H1 (cell line): ENCODE measurements at regions not wholly inside any gene's neighbourhood (a gene's known extent, or its start where the extent isn't known, plus 50 kb on each side); places are given as distances from the start of the nearest gene placed in this dataset.

Experiments
- ATF2 ChIP-seq: IDR thresholded peaks from 2 replicates; pipeline ENCODE4 v1.6.1; 2012; ENCODE audit warnings: low read length, inconsistent platforms
- CBX8 ChIP-seq: fragments of 300-800, 300-1000 bp; sonication (generic); IDR thresholded peaks from 2 replicates; pipeline ENCODE4 v1.7.1; 2016; ENCODE audit warnings: low read depth, low read length, borderline replicate concordance
- CTCF ChIP-seq, 3 experiments: IDR thresholded peaks; 1 replicate in 2 of 3; 2 replicates in 1 of 3; pipeline versions ENCODE4 v1.5.1 to v1.6.1; 2011; ENCODE audit warnings: low read length in 3 of 3, mild to moderate bottlenecking in 3 of 3, inconsistent platforms in 2 of 3, low read depth in 1 of 3, moderate library complexity in 1 of 3; ENCODE audit not compliant: insufficient read depth in 1 of 3; ENCODE audit errors: control extremely low read depth in 1 of 3

GRCh38 chr12:92403210-92404175 is 257.8 kb upstream of the BTG1 start:
- no peak for TF ChIP-seq CBX8
- TF ChIP-seq ATF2 = no peak
- no peak for TF ChIP-seq CTCF (IDR thresholded peaks at IDR 0.05; ENCODE audit: control extremely low read depth in 1 of 3, insufficient read depth in 1 of 3, low read depth in 1 of 3, low read length in 3 of 3)
